Adrenal gland (tissue), 5 donors: ENCODE measurements at regions not wholly inside any gene's neighbourhood (a gene's known extent, or its start where the extent isn't known, plus 50 kb on each side); places are given as distances from the start of the nearest gene placed in this dataset.

Experiments used
- CTCF ChIP-seq, 6 experiments: fragments of 450-650 bp in 4 of 6; fragments of 200-600 bp in 2 of 6; sonication (generic) in 1 of 6; IDR thresholded peaks; 1 replicate in 5 of 6; 2 replicates in 1 of 6; pipeline versions ENCODE4 v1.5.1 to v1.8.0; 2016 to 2021; ENCODE audit warnings: antibody characterized with exemption in 6 of 6, mild to moderate bottlenecking in 2 of 6, moderate library complexity in 1 of 6
- POLR2A ChIP-seq, 2 donors: fragments of 450-650 bp; IDR thresholded peaks; one replicate each; pipeline ENCODE4 v1.6.1; 2017; ENCODE audit warnings: antibody characterized with exemption in 2 of 2, mild to moderate bottlenecking in 2 of 2, moderate library complexity in 1 of 2
- donor health status: DM: no; HTN: no; CAD: no.

- no peak for TF ChIP-seq CTCF (IDR thresholded peaks at IDR 0.05)
- no peak for TF ChIP-seq POLR2A (IDR thresholded peaks at IDR 0.05)
Observed at GRCh38 chr1:223453902-223454301, 60.7 kb downstream of the CCDC185 start.
